PC-3 (cell line): ENCODE measurements at regions not wholly inside any gene's neighbourhood (a gene's known extent, or its start where the extent isn't known, plus 50 kb on each side); places are given as distances from the start of the nearest gene placed in this dataset.
A peak's percentile ranks its signal among the peaks of the same experiment; 100 is the strongest.

Experiments
- ATAC-seq: fragments of 200-7000 bp; cut with Tn5 transposase; 2 replicates; pipeline ENCODE4 v1.9.1; 2020; ENCODE audit warnings: mild to moderate bottlenecking, moderate library complexity
- BruUV-seq: library from RNA; stranded (reverse); fragments of 400-500 nt; replicated peaks from 2 replicates; lab custom pipeline; 2021; lab: Mats Ljungman, UMichigan
- CTCF ChIA-PET: fragments of 300-600 bp; sonication (Branson Sonifier 250); formaldehyde crosslinking; loops from one replicate; lab custom pipeline; 2022; ENCODE audit warnings: antibody characterized with exemption; lab: Charles Lee
- POLR2A ChIA-PET: fragments of 300-600 bp; sonication (Branson Sonifier 250); formaldehyde crosslinking; loops from one replicate; lab custom pipeline; 2022; ENCODE audit warnings: antibody characterized with exemption; ENCODE audit not compliant: unreplicated experiment; lab: Charles Lee
- DNase-seq: peaks from one replicate; pipeline ENCODE4 v3.0.0-alpha.2; 2015
- H2AFZ ChIP-seq: fragments of 300-600 bp; sonication (generic); 2 replicates; pipeline ENCODE4 v1.6.0; 2016; ENCODE audit warnings: antibody characterized with exemption, low read length
- H3F3A ChIP-seq: fragments of 300-600 bp; sonication (generic); one replicate; pipeline ENCODE4 v1.6.0; 2017; ENCODE audit warnings: antibody characterized with exemption, low read length, control low read depth, mild to moderate bottlenecking; ENCODE audit not compliant: unreplicated experiment
- H3K27ac ChIP-seq: fragments of 300-600 bp; sonication (generic); 2 replicates; pipeline ENCODE4 v1.5.1; 2016; ENCODE audit warnings: mild to moderate bottlenecking, low read length
- H3K27me3 ChIP-seq: fragments of 300-600 bp; sonication (generic); 2 replicates; pipeline ENCODE4 v1.6.1; 2016; ENCODE audit warnings: low read length, mixed read lengths
- H3K36me3 ChIP-seq: fragments of 300-600 bp; sonication (generic); 2 replicates; pipeline ENCODE4 v1.6.1; 2016; ENCODE audit warnings: low read depth, mixed run types, low read length, mixed read lengths
- H3K4me1 ChIP-seq: fragments of 300-600 bp; sonication (generic); 2 replicates; pipeline ENCODE4 v1.5.1; 2016; ENCODE audit warnings: low read length; ENCODE audit not compliant: insufficient read depth
- H3K4me2 ChIP-seq: fragments of 300-600 bp; sonication (generic); 2 replicates; pipeline ENCODE4 v1.6.0; 2016; ENCODE audit warnings: low read length
- H3K4me3 ChIP-seq: fragments of 300-600 bp; sonication (generic); 2 replicates; pipeline ENCODE4 v1.5.1; 2016; ENCODE audit warnings: mild to moderate bottlenecking, low read length, mixed read lengths
- H3K79me2 ChIP-seq: fragments of 300-600 bp; sonication (generic); 2 replicates; pipeline ENCODE4 v1.6.1; 2017; ENCODE audit warnings: low read length, mixed read lengths
- H3K9ac ChIP-seq: fragments of 300-600 bp; sonication (generic); 2 replicates; pipeline ENCODE4 v1.6.0; 2016; ENCODE audit warnings: mild to moderate bottlenecking, low read length
- H3K9me2 ChIP-seq: fragments of 300-600 bp; sonication (generic); replicated peaks from 2 replicates; pipeline ENCODE4 v1.6.1; 2016; ENCODE audit warnings: mixed run types, low read length, mixed read lengths
- H3K9me3 ChIP-seq: fragments of 300-600 bp; sonication (generic); 2 replicates; pipeline ENCODE4 v1.6.1; 2016; ENCODE audit warnings: low read length, mixed read lengths
- H4K20me1 ChIP-seq: fragments of 300-600 bp; sonication (generic); 2 replicates; pipeline ENCODE4 v1.6.1; 2016; ENCODE audit warnings: low read length, mixed read lengths
- EZH2 ChIP-seq: fragments of 300-600 bp; sonication (generic); IDR thresholded peaks from one replicate; pipeline ENCODE4 v1.6.1; 2017; ENCODE audit warnings: antibody characterized with exemption, mild to moderate bottlenecking, low read length; ENCODE audit not compliant: unreplicated experiment
- EZH2phosphoT487 ChIP-seq: fragments of 300-600 bp; sonication (generic); IDR thresholded peaks from 2 replicates; pipeline ENCODE4 v1.6.1; 2018; ENCODE audit warnings: mild to moderate bottlenecking, antibody characterized with exemption, low read length, borderline replicate concordance
- intact Hi-C: fragments of 100-400 bp; cut with micrococcal nuclease; formaldehyde crosslinking; loops from 2 replicates; pipeline ENCODE4 v1.9.0; 2023
- TF ChIP-seq, protein P1 (sequence below): fragments of 300-600 bp; sonication (generic); conservative IDR thresholded peaks from 2 replicates; pipeline ENCODE4 v1.5.1; 2017; ENCODE audit warnings: antibody characterized with exemption, low read depth, mild to moderate bottlenecking, low read length

DNA sequence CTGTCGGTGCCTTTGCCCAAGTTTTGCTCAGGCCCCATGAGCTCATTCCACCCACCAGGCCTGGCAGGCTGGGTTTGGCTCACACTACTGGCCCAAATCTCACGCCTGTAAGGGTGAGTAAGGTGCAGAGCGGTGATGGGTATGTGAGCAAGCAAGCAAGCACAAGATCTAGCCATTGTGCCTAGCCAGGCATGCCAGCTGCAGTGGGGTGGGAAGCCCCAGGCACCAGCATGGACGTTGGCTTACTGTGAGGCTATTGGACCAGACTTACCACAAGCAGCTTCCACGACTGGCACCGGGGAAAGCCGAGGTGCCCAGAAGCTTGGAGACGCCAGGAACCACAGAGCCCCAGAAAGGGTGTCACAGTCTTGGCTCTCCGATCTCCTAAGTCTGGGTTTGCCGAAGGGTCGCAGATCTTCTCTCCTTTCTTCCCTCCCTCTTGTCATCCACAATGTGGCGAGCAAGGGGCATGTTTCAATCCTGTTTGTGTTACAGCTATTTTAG, 2659.4 kb upstream of the PCDH20 start:
- Histone ChIP-seq H2AFZ (no peak overlapping the region), H3K4me2 (no peak overlapping the region), H3K9ac (no peak overlapping the region), H3K9me2 (no peaks in the 10 kb centered on the region), H3F3A (no peaks in the 10 kb centered on the region), H3K27me3 (no peaks in the 10 kb centered on the region), H3K9me3 (no peaks in the 10 kb centered on the region), H3K4me1 (no peaks in the 10 kb centered on the region), H3K27ac (no peak overlapping the region), H3K79me2 (no peaks in the 10 kb centered on the region), H3K36me3 (no peaks in the 10 kb centered on the region), H4K20me1 (no peaks in the 10 kb centered on the region), H3K4me3 (no peak overlapping the region)
- ATAC-seq, result peak; percentile 46
- CTCF ChIA-PET, result no interaction called here
- intact Hi-C loops, result no loop called here
- no peak for TF ChIP-seq EZH2
- TF ChIP-seq, protein P1, sequence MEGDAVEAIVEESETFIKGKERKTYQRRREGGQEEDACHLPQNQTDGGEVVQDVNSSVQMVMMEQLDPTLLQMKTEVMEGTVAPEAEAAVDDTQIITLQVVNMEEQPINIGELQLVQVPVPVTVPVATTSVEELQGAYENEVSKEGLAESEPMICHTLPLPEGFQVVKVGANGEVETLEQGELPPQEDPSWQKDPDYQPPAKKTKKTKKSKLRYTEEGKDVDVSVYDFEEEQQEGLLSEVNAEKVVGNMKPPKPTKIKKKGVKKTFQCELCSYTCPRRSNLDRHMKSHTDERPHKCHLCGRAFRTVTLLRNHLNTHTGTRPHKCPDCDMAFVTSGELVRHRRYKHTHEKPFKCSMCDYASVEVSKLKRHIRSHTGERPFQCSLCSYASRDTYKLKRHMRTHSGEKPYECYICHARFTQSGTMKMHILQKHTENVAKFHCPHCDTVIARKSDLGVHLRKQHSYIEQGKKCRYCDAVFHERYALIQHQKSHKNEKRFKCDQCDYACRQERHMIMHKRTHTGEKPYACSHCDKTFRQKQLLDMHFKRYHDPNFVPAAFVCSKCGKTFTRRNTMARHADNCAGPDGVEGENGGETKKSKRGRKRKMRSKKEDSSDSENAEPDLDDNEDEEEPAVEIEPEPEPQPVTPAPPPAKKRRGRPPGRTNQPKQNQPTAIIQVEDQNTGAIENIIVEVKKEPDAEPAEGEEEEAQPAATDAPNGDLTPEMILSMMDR, result no peak
- no peak for TF ChIP-seq EZH2phosphoT487
- BruUV-seq, result no TSS peak
- DNase-seq, result no peak
- POLR2A ChIA-PET, result no interaction called here

DNA sequence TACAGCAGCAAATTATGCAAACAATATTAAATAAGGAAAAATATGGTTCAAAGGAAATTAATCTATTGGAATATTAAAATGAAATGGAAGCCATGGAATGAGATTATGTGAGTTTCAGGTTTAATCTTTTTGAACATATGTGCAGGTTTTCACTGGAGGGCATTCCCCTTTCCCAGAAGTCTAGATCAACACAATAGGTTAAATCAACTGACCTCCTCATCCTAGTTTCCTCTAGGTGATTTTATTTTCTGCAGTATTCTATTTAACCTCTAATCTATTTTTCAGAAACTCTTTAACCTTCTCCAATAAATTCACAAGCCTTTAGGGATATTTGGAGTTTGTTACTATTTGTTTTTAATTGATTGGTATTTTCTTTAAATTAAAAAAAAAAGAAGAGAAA, 2657.6 kb upstream of the PCDH20 start:
- H3K4me1 ChIP-seq, result no peaks in the 10 kb centered on the region
- TF ChIP-seq, protein P1, result no peak
- TF ChIP-seq EZH2 (no peak), EZH2phosphoT487 (no peak)
- H4K20me1 ChIP-seq, result no peaks in the 10 kb centered on the region
- H2AFZ ChIP-seq, result no peak overlapping the region
- H3K4me3 ChIP-seq, result no peak overlapping the region
- ChIA-PET CTCF (no interaction called here), POLR2A (no interaction called here)
- no TSS peak for BruUV-seq
- no peaks in the 10 kb centered on the region for H3K79me2 ChIP-seq
- H3K9me3 ChIP-seq, result no peaks in the 10 kb centered on the region
- no peaks in the 10 kb centered on the region for H3F3A ChIP-seq
- H3K27ac ChIP-seq, result no peak overlapping the region
- no peaks in the 10 kb centered on the region for H3K36me3 ChIP-seq
- no peak for DNase-seq
- no peak overlapping the region for H3K9ac ChIP-seq
- intact Hi-C loops, result no loop called here
- H3K27me3 ChIP-seq, result no peaks in the 10 kb centered on the region
- no peak overlapping the region for H3K4me2 ChIP-seq
- no peak for ATAC-seq
- no peaks in the 10 kb centered on the region for H3K9me2 ChIP-seq

DNA sequence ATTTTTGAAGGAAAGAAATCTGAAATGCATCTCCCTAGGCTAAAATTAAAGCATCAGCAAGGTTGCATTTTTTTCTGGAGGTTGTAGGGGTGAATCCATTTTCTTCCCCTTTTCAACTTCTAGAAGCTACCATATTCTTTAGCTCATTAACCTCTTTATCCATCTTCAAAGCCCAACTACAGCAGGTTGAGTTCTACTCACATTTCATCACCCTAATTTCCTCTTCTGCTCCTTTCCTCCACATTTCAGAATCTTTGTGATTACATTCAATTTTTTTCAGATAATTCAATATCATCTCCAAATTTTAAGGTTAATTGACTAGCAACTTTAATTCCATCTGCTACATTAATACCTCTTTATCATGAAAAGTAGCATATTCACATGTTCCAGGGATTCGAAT, 2655.7 kb upstream of the PCDH20 start:
- no peaks in the 10 kb centered on the region for H4K20me1 ChIP-seq
- ATAC-seq, result no peak
- no peak overlapping the region for H3K4me2 ChIP-seq
- H3K79me2 ChIP-seq, result no peaks in the 10 kb centered on the region
- H3K36me3 ChIP-seq, result no peaks in the 10 kb centered on the region
- CTCF ChIA-PET, result no interaction called here
- no peaks in the 10 kb centered on the region for H3F3A ChIP-seq
- H3K9me3 ChIP-seq, result no peaks in the 10 kb centered on the region
- no peak overlapping the region for H3K27ac ChIP-seq
- H3K4me3 ChIP-seq, result no peak overlapping the region
- no TSS peak for BruUV-seq
- H2AFZ ChIP-seq, result no peak overlapping the region
- POLR2A ChIA-PET, result no interaction called here
- no peaks in the 10 kb centered on the region for H3K27me3 ChIP-seq
- TF ChIP-seq, protein P1, result no peak
- TF ChIP-seq EZH2, result no peak
- TF ChIP-seq EZH2phosphoT487, result no peak
- H3K9ac ChIP-seq, result no peak overlapping the region
- H3K4me1 ChIP-seq, result no peaks in the 10 kb centered on the region
- H3K9me2 ChIP-seq, result no peaks in the 10 kb centered on the region
- no peak for DNase-seq
- intact Hi-C loops, result no loop called here
